GM19240 (cell line): ENCODE measurements at regions not wholly inside any gene's neighbourhood (a gene's known extent, or its start where the extent isn't known, plus 50 kb on each side); places are given as distances from the start of the nearest gene placed in this dataset.
"Not testable (repeated sequence)": the region's sequence is repeated elsewhere in the genome, so short reads cannot be mapped to it uniquely, and the experiment has no call there.

ENCODE experiments used
- DNase-seq: peaks from one replicate; pipeline ENCODE4 v3.0.0; 2011; ENCODE audit warnings: low spot score; ENCODE audit not compliant: insufficient read length

- DNase-seq: no peak
These were observed 91.3 kb upstream of the ABI1 start for GRCh38 chr10:26952094-26952493.

GRCh38 chr10:26951650-26952049, 90.9 kb upstream of the ABI1 start:
- no peak for DNase-seq

GRCh38 chr10:26950934-26951333, 90.2 kb upstream of the ABI1 start:
- DNase-seq: no peak

GRCh38 chr10:26946102-26946811, 85.5 kb upstream of the ABI1 start:
- no peak for DNase-seq

GRCh38 chr10:26944261-26944882, 83.6 kb upstream of the ABI1 start:
- no peak for DNase-seq

- DNase-seq: no peak
These were observed 79.2 kb upstream of the ABI1 start for GRCh38 chr10:26939962-26940354.

GRCh38 chr10:26939290-26939961, 78.7 kb upstream of the ABI1 start:
- DNase-seq: no peak

GRCh38 chr10:26938578-26938977, 77.8 kb upstream of the ABI1 start:
- no peak for DNase-seq

- DNase-seq: no peak
These were observed 76.6 kb upstream of the ABI1 start for GRCh38 chr10:26937371-26937770.

- DNase-seq: not testable (repeated sequence)
These were observed 73.4 kb upstream of the ABI1 start for GRCh38 chr10:26934190-26934589.

GRCh38 chr10:26932576-26932975, 71.8 kb upstream of the ABI1 start:
- DNase-seq: no peak

GRCh38 chr10:26931223-26931622, 70.5 kb upstream of the ABI1 start:
- peak; percentile 30 for DNase-seq

GRCh38 chr10:26922824-26923223, 62.1 kb upstream of the ABI1 start:
- not testable (repeated sequence) for DNase-seq

GRCh38 chr10:26919156-26919860, 58.5 kb upstream of the ABI1 start:
- DNase-seq: not testable (repeated sequence)

GRCh38 chr10:26914898-26915297, 54.1 kb upstream of the ABI1 start:
- DNase-seq: no peak

GRCh38 chr10:26911811-26912461, 51.2 kb upstream of the ABI1 start:
- no peak for DNase-seq
